PC-9 (cell line): ENCODE measurements at regions not wholly inside any gene's neighbourhood (a gene's known extent, or its start where the extent isn't known, plus 50 kb on each side); places are given as distances from the start of the nearest gene placed in this dataset.

Source experiments
- BruUV-seq: library from RNA; stranded (reverse); fragments of 400-500 nt; replicated peaks from 2 replicates; lab custom pipeline; 2021; lab: Mats Ljungman, UMichigan
- CTCF ChIA-PET: fragments of 300-600 bp; sonication (Branson Sonifier 250); formaldehyde crosslinking; loops from one replicate; lab custom pipeline; 2022; ENCODE audit warnings: antibody characterized with exemption; lab: Charles Lee
- POLR2A ChIA-PET: fragments of 300-600 bp; sonication (Branson Sonifier 250); formaldehyde crosslinking; loops from one replicate; lab custom pipeline; 2022; ENCODE audit warnings: antibody characterized with exemption; ENCODE audit not compliant: unreplicated experiment; lab: Charles Lee
- DNase-seq, 2 experiments: peaks; one replicate each; pipeline versions ENCODE4 v3.0.0 to v3.0.0-alpha.2; 2015 to 2022; ENCODE audit warnings: mixed read lengths in 1 of 2
- H2AFZ ChIP-seq: fragments of 200-600 bp; sonication (generic); 2 replicates; pipeline ENCODE4 v1.8.1; 2017; ENCODE audit warnings: antibody characterized with exemption
- H3F3A ChIP-seq: fragments of 200-600 bp; sonication (generic); 2 replicates; pipeline ENCODE4 v1.8.1; 2017; ENCODE audit warnings: antibody characterized with exemption, mild to moderate bottlenecking, low read depth; ENCODE audit not compliant: insufficient read depth
- H3K27ac ChIP-seq: fragments of 200-600 bp; sonication (generic); 2 replicates; pipeline ENCODE4 v1.6.1; 2016; ENCODE audit warnings: mixed run types
- H3K27me3 ChIP-seq: fragments of 200-600 bp; sonication (generic); 2 replicates; pipeline ENCODE4 v1.6.1; 2016; ENCODE audit warnings: low read depth, mixed run types; ENCODE audit not compliant: insufficient read depth
- H3K36me3 ChIP-seq: fragments of 200-600 bp; sonication (generic); 2 replicates; pipeline ENCODE4 v1.6.1; 2016; ENCODE audit warnings: low read depth, mixed run types
- H3K4me1 ChIP-seq: fragments of 200-600 bp; sonication (generic); replicated peaks from 2 replicates; pipeline ENCODE4 v1.6.1; 2016; ENCODE audit warnings: mixed run types; ENCODE audit not compliant: insufficient read depth
- H3K4me2 ChIP-seq: fragments of 200-600 bp; sonication (generic); 2 replicates; pipeline ENCODE4 v1.6.1; 2017; ENCODE audit warnings: mixed run types
- H3K4me3 ChIP-seq: fragments of 200-600 bp; sonication (generic); 2 replicates; pipeline ENCODE4 v1.6.1; 2016; ENCODE audit warnings: mixed run types
- H3K79me2 ChIP-seq: fragments of 200-600 bp; sonication (generic); 2 replicates; pipeline ENCODE4 v1.6.1; 2017; ENCODE audit warnings: low read depth, mixed run types
- H3K9me2 ChIP-seq: fragments of 200-600 bp; sonication (generic); 2 replicates; pipeline ENCODE4 v1.8.1; 2017; ENCODE audit warnings: mild to moderate bottlenecking; ENCODE audit not compliant: insufficient read depth
- H3K9me3 ChIP-seq: fragments of 200-600 bp; sonication (generic); 2 replicates; pipeline ENCODE4 v1.8.1; 2016; ENCODE audit warnings: low read depth; ENCODE audit not compliant: insufficient read depth
- H4K20me1 ChIP-seq: fragments of 200-600 bp; sonication (generic); 2 replicates; pipeline ENCODE4 v1.8.1; 2017; ENCODE audit not compliant: insufficient read depth
- EZH2 ChIP-seq: fragments of 200-600 bp; sonication (generic); IDR thresholded peaks from 2 replicates; pipeline ENCODE4 v1.8.0; 2017; ENCODE audit warnings: antibody characterized with exemption, low read depth
- intact Hi-C: fragments of 100-400 bp; cut with micrococcal nuclease; formaldehyde crosslinking; loops from one replicate; pipeline ENCODE4 v1.10.0; 2022; ENCODE audit not compliant: unreplicated experiment
- TF ChIP-seq, protein P1 (sequence below): fragments of 200-600 bp; sonication (generic); conservative IDR thresholded peaks from 2 replicates; pipeline ENCODE4 v1.6.1; 2017; ENCODE audit warnings: mixed run types, antibody characterized with exemption, mild to moderate bottlenecking, moderate library complexity

DNA sequence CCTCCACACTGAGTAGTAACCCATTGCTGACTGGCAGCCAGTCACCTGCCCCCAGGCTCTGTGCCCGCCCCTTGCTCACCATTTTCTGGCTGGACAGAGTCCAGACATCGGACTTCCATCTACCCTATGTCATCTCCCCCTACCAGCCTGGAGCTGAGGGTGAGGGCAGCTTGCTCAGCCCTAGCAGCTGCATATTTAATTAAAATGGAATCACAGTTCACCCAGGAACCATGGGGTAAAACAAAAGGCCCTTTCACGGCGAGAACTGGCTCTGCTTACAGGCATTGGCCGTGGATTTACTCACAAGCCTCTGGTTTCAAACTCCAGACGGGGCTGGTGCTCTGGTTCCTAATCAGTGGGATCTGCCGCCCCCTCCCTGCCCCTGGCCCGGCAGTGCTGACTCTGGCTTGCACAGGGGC lies 94.9 kb upstream of the ATP2B2 start:
- ChIA-PET POLR2A (interaction anchor here (0.6 kb wide), 1 partner anchor 8 kb away, joined by 3 read pairs; no protein-coding TSS in a partner anchor), CTCF (no interaction called here)
- no peak for DNase-seq
- H3K27ac ChIP-seq = no peak overlapping the region
- no peaks in the 10 kb centered on the region for H3K79me2 ChIP-seq
- no TSS peak for BruUV-seq
- peaks cover 85% of the 10 kb centered on the region for H3K27me3 ChIP-seq
- TF ChIP-seq EZH2 = no peak
- TF ChIP-seq, protein P1, sequence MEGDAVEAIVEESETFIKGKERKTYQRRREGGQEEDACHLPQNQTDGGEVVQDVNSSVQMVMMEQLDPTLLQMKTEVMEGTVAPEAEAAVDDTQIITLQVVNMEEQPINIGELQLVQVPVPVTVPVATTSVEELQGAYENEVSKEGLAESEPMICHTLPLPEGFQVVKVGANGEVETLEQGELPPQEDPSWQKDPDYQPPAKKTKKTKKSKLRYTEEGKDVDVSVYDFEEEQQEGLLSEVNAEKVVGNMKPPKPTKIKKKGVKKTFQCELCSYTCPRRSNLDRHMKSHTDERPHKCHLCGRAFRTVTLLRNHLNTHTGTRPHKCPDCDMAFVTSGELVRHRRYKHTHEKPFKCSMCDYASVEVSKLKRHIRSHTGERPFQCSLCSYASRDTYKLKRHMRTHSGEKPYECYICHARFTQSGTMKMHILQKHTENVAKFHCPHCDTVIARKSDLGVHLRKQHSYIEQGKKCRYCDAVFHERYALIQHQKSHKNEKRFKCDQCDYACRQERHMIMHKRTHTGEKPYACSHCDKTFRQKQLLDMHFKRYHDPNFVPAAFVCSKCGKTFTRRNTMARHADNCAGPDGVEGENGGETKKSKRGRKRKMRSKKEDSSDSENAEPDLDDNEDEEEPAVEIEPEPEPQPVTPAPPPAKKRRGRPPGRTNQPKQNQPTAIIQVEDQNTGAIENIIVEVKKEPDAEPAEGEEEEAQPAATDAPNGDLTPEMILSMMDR = no peak
- no peaks in the 10 kb centered on the region for H3K36me3 ChIP-seq
- no peaks in the 10 kb centered on the region for H3K4me1 ChIP-seq
- H3K9me3 ChIP-seq = no peaks in the 10 kb centered on the region
- H3K9me2 ChIP-seq = no peaks in the 10 kb centered on the region
- H4K20me1 ChIP-seq = no peaks in the 10 kb centered on the region; the same call in 1 of the 2 replicates
- no peaks in the 10 kb centered on the region for H3F3A ChIP-seq
- H3K4me3 ChIP-seq = no peak overlapping the region
- intact Hi-C loops = no loop called here
- H2AFZ ChIP-seq = no peak overlapping the region
- no peak overlapping the region for H3K4me2 ChIP-seq

DNA sequence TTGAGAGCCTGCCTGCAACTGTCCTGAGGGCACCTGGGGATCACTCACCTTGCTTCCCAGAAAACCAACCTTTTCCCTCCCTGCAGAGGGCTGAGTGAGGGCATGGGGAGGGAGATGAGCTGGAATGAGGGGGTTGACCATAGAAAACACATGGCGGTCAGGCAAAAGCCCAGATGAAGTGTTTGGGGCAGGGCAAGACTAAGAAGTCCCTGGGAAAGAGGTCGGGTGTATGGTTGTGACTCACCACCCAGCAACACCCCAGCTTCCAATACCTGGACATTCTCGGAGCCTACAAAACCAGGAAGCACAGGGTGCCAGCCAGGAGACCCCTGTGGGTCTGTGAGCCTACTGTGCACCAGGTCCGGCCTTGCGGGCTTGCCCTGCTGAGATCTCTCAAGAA lies 95.3 kb upstream of the ATP2B2 start:
- ChIA-PET CTCF (no interaction called here), POLR2A (no interaction called here)
- no peaks in the 10 kb centered on the region for H3K9me3 ChIP-seq
- H3K79me2 ChIP-seq = no peaks in the 10 kb centered on the region
- no peaks in the 10 kb centered on the region for H3K4me1 ChIP-seq
- no peaks in the 10 kb centered on the region; the same call in 1 of the 2 replicates for H4K20me1 ChIP-seq
- intact Hi-C loops = no loop called here
- H3K4me3 ChIP-seq = no peak overlapping the region
- no peaks in the 10 kb centered on the region for H3K9me2 ChIP-seq
- DNase-seq = no peak
- no peaks in the 10 kb centered on the region for H3F3A ChIP-seq
- H3K27ac ChIP-seq = no peak overlapping the region
- TF ChIP-seq, protein P1 = no peak
- TF ChIP-seq EZH2 = no peak
- no peak overlapping the region for H3K4me2 ChIP-seq
- BruUV-seq = no TSS peak
- H2AFZ ChIP-seq = no peak overlapping the region
- peaks cover 89% of the 10 kb centered on the region for H3K27me3 ChIP-seq
- no peaks in the 10 kb centered on the region for H3K36me3 ChIP-seq

DNA sequence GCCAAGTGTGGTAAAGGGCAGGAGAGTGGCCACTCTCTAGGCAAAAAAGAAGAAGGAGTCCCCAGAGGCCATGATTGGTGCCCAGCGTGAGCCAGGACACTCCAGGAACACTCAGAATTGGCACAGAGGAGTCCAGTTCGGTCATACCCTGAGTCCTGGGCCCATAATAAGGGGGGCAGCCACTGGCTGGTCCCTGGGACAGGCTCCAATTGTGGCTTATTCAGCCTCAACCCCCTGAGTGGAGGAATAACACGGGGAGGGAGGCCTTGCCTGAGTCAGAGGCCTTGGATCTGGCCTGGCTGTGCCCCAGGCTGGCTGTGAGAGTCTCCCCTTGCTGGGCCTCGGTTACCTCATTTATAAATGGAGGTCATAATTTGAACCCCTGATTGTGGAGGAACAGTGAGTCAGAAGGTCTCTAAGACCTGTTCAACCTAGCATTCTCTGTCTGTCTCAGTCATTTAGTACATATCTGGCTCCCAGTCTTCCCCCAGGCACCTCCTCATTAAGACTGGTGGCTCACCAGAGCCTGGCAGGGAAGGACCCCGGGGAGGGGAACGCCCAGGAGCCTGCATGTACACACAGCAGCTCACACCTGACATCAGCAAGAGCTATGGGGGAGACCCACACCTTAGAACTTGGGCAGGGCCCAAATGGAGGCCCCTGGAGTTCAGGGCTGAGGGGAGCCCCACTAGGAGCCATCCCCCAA lies 95.9 kb upstream of the ATP2B2 start:
- POLR2A ChIA-PET = no interaction called here

More for the DNA sequence above, 95.9 kb upstream of the ATP2B2 start:
- Histone ChIP-seq H3K9me3 (no peaks in the 10 kb centered on the region), H3K4me3 (no peak overlapping the region), H3K4me2 (no peak overlapping the region), H2AFZ (no peak overlapping the region), H3K79me2 (no peaks in the 10 kb centered on the region), H3K4me1 (no peaks in the 10 kb centered on the region), H3K27me3 (peaks cover 94% of the 10 kb centered on the region), H3K9me2 (no peaks in the 10 kb centered on the region), H4K20me1 (no peaks in the 10 kb centered on the region; the same call in 1 of the 2 replicates), H3F3A (no peaks in the 10 kb centered on the region), H3K27ac (no peak overlapping the region), H3K36me3 (no peaks in the 10 kb centered on the region)
- no peak for DNase-seq
- intact Hi-C loops = no loop called here
- TF ChIP-seq, protein P1 = no peak
- no peak for TF ChIP-seq EZH2
- no TSS peak for BruUV-seq
- CTCF ChIA-PET = no interaction called here
